Neuronal stem cell (in vitro differentiated cells): ENCODE measurements at regions not wholly inside any gene's neighbourhood (a gene's known extent, or its start where the extent isn't known, plus 50 kb on each side); places are given as distances from the start of the nearest gene placed in this dataset.

Experiments
- DNase-seq: peaks from one replicate; pipeline ENCODE4 v3.0.0-alpha.2; 2013; ENCODE audit warnings: low spot score
- H2AFZ ChIP-seq: one replicate; pipeline ENCODE4 v1.6.1; 2013; ENCODE audit warnings: mild to moderate bottlenecking, low read length, inconsistent platforms
- H2AK5ac ChIP-seq: 2 replicates; pipeline ENCODE4 v1.6.1; 2013; ENCODE audit warnings: low read depth, mild to moderate bottlenecking, inconsistent platforms, low read length, moderate library complexity, mixed read lengths
- H2BK120ac ChIP-seq: 2 replicates; pipeline ENCODE4 v1.6.1; 2013; ENCODE audit warnings: low read depth, mild to moderate bottlenecking, inconsistent platforms, low read length, moderate library complexity, mixed read lengths
- H2BK12ac ChIP-seq: one replicate; pipeline ENCODE4 v1.6.1; 2013; ENCODE audit warnings: low read length, inconsistent platforms
- H2BK15ac ChIP-seq: 2 replicates; pipeline ENCODE4 v1.6.1; 2013; ENCODE audit warnings: mild to moderate bottlenecking, low read length, inconsistent platforms, mixed read lengths
- H2BK5ac ChIP-seq: one replicate; pipeline ENCODE4 v1.6.1; 2013; ENCODE audit warnings: inconsistent platforms, mild to moderate bottlenecking, low read length, moderate library complexity
- H3K14ac ChIP-seq: one replicate; pipeline ENCODE4 v1.6.1; 2013; ENCODE audit warnings: low read length, inconsistent platforms
- H3K18ac ChIP-seq: 2 replicates; pipeline ENCODE4 v1.6.1; 2013; ENCODE audit warnings: low read length, inconsistent platforms
- H3K23ac ChIP-seq: 2 replicates; pipeline ENCODE4 v1.6.1; 2013; ENCODE audit warnings: low read depth, mild to moderate bottlenecking, mixed read lengths, low read length, inconsistent platforms; ENCODE audit not compliant: poor library complexity
- H3K27ac ChIP-seq: replicated peaks from 3 replicates; pipeline ENCODE4 v1.5.1; 2013; ENCODE audit warnings: low read length, inconsistent platforms
- H3K27me3 ChIP-seq, 3 experiments: 2 replicates each; pipeline ENCODE4 v1.6.1; 2013; ENCODE audit warnings: low read length in 3 of 3, mild to moderate bottlenecking in 2 of 3, inconsistent platforms in 1 of 3, low read depth in 1 of 3, mixed read lengths in 1 of 3, moderate library complexity in 1 of 3; ENCODE audit not compliant: control insufficient read depth in 3 of 3, insufficient read depth in 3 of 3
- H3K36me3 ChIP-seq, 2 donors: replicated peaks in 1 of 2; 2 replicates each; pipeline ENCODE4 v1.6.1; 2013; ENCODE audit warnings: low read length in 2 of 2; ENCODE audit not compliant: control insufficient read depth in 2 of 2, insufficient read depth in 2 of 2
- H3K4ac ChIP-seq: 2 replicates; pipeline ENCODE4 v1.6.1; 2013; ENCODE audit warnings: inconsistent platforms, mild to moderate bottlenecking, low read length, moderate library complexity
- H3K4me1 ChIP-seq, 2 donors: 1 replicate in 1 of 2; 2 replicates in 1 of 2; pipeline ENCODE4 v1.6.1; 2013; ENCODE audit warnings: low read length in 2 of 2, low read depth in 1 of 2; ENCODE audit not compliant: control insufficient read depth in 2 of 2, insufficient read depth in 1 of 2
- H3K4me2 ChIP-seq: one replicate; pipeline ENCODE4 v1.6.1; 2013; ENCODE audit warnings: mild to moderate bottlenecking, low read length, inconsistent platforms; ENCODE audit not compliant: insufficient read depth, poor library complexity, severe bottlenecking
- H3K4me3 ChIP-seq, 2 donors: 2 replicates each; pipeline ENCODE4 v1.5.1; 2013; ENCODE audit warnings: low read length in 2 of 2, mild to moderate bottlenecking in 2 of 2, inconsistent platforms in 1 of 2, moderate library complexity in 1 of 2
- H3K79me1 ChIP-seq: one replicate; pipeline ENCODE4 v1.6.1; 2013; ENCODE audit warnings: low read depth, mild to moderate bottlenecking, inconsistent platforms, low read length, moderate library complexity
- H3K9ac ChIP-seq: one replicate; pipeline ENCODE4 v1.6.1; 2013; ENCODE audit warnings: mild to moderate bottlenecking, low read depth, low read length, inconsistent platforms; ENCODE audit not compliant: poor library complexity
- H3K9me3 ChIP-seq, 2 donors: replicated peaks in 1 of 2; 2 replicates each; pipeline versions ENCODE3 to v1.6.1; 2013; ENCODE audit warnings: low read length in 2 of 2, mild to moderate bottlenecking in 2 of 2, inconsistent platforms in 1 of 2, low read depth in 1 of 2, mixed read lengths in 1 of 2, moderate library complexity in 1 of 2; ENCODE audit not compliant: control insufficient read depth in 2 of 2, insufficient read depth in 1 of 2
- H4K8ac ChIP-seq: one replicate; pipeline ENCODE4 v1.6.1; 2013; ENCODE audit warnings: low read depth, mild to moderate bottlenecking, inconsistent platforms, low read length, moderate library complexity
- H4K91ac ChIP-seq: one replicate; pipeline ENCODE4 v1.6.1; 2013; ENCODE audit warnings: low read length, low read depth, mild to moderate bottlenecking, inconsistent platforms; ENCODE audit not compliant: poor library complexity
- WGBS, 2 donors: extraction: QIAGEN DNeasy Blood & Tissue Kit; methylation state at CpG; one replicate each; pipeline ENCODE4 v1.1.7; 2013; ENCODE audit warnings: missing lambda C conversion rate in 2 of 2, mixed read lengths in 1 of 2; ENCODE audit not compliant: insufficient read length in 2 of 2, insufficient replicate concordance in 1 of 2; ENCODE audit errors: extremely low coverage in 2 of 2; 5-methylcytosine and 5-hydroxymethylcytosine counted together

- WGBS, 2 donors, result no CpG with 5 or more reads among the region's 5 CpGs
- no peak overlapping the region for H2BK120ac ChIP-seq
Observed at GRCh38 chr16:6856578-6856977, 476.1 kb upstream of the RBFOX1 start.

GRCh38 chr16:6853565-6853964 lies 479.1 kb upstream of the RBFOX1 start:
- Histone ChIP-seq H3K4me2 (no peak overlapping the region), H2BK15ac (no peak overlapping the region), H2BK12ac (no peak overlapping the region), H3K27ac (no peak overlapping the region), H4K91ac (no peak overlapping the region), H3K27me3 (no peaks in the 10 kb centered on the region), H3K18ac (no peak overlapping the region), H3K9me3 (no peaks in the 10 kb centered on the region), H3K14ac (no peak overlapping the region), H4K8ac (no peak overlapping the region), H2BK120ac (no peak overlapping the region), H3K79me1 (no peaks in the 10 kb centered on the region), H3K4me1 (peaks cover 0 to 5% of the 10 kb centered on the region in 2 donors), H3K9ac (no peak overlapping the region), H2AK5ac (no peak overlapping the region), H2AFZ (no peak overlapping the region), H2BK5ac (no peak overlapping the region), H3K23ac (no peak overlapping the region), H3K36me3 (no peaks in the 10 kb centered on the region), H3K4ac (no peak overlapping the region), H3K4me3 (no peak overlapping the region)
- no CpG with 5 or more reads among the region's 6 CpGs for WGBS, 2 donors
- no peak for DNase-seq

More at GRCh38 chr16:6856578-6856977, 476.1 kb upstream of the RBFOX1 start:
- H2BK15ac ChIP-seq, result no peak overlapping the region
- H3K4ac ChIP-seq, result no peak overlapping the region
- no peak overlapping the region for H2AK5ac ChIP-seq
- no peaks in the 10 kb centered on the region for H3K27me3 ChIP-seq
- no peaks in the 10 kb centered on the region for H3K36me3 ChIP-seq
- no peak overlapping the region for H3K23ac ChIP-seq
- no peaks in the 10 kb centered on the region for H3K9me3 ChIP-seq
- H3K18ac ChIP-seq, result no peak overlapping the region
- H4K91ac ChIP-seq, result no peak overlapping the region
- no peak overlapping the region for H3K4me2 ChIP-seq
- H2BK5ac ChIP-seq, result no peak overlapping the region
- peaks cover 0 to 9% of the 10 kb centered on the region in 2 donors for H3K4me1 ChIP-seq
- no peak overlapping the region for H4K8ac ChIP-seq
- H3K14ac ChIP-seq, result no peak overlapping the region
- no peak overlapping the region for H3K4me3 ChIP-seq
- no peak overlapping the region for H2BK12ac ChIP-seq
- no peaks in the 10 kb centered on the region for H3K79me1 ChIP-seq
- H2AFZ ChIP-seq, result no peak overlapping the region
- no peak overlapping the region for H3K9ac ChIP-seq
- DNase-seq, result no peak
- H3K27ac ChIP-seq, result no peak overlapping the region

- Histone ChIP-seq H2BK15ac (no peak overlapping the region), H3K9ac (no peak overlapping the region), H3K23ac (no peak overlapping the region), H3K36me3 (no peaks in the 10 kb centered on the region), H2BK5ac (no peak overlapping the region), H4K91ac (no peak overlapping the region), H3K27ac (no peak overlapping the region), H3K79me1 (no peaks in the 10 kb centered on the region), H2BK120ac (no peak overlapping the region), H2BK12ac (no peak overlapping the region), H3K27me3 (no peaks in the 10 kb centered on the region), H4K8ac (no peak overlapping the region), H3K4me1 (peaks cover 0 to 3% of the 10 kb centered on the region in 2 donors), H2AK5ac (no peak overlapping the region), H3K4ac (no peak overlapping the region), H2AFZ (no peak overlapping the region), H3K18ac (no peak overlapping the region), H3K4me2 (no peak overlapping the region), H3K14ac (no peak overlapping the region), H3K4me3 (no peak overlapping the region), H3K9me3 (no peaks in the 10 kb centered on the region)
- DNase-seq, result no peak
- no CpG with 5 or more reads among the region's 3 CpGs for WGBS, 2 donors
Observed at GRCh38 chr16:6852643-6853225, 479.9 kb upstream of the RBFOX1 start.

- DNase-seq, result no peak
- no peak overlapping the region for H3K4me3 ChIP-seq
- whole genome bisulfite sequencing, 2 donors, result no CpG with 5 or more reads among the region's 8 CpGs
- H3K14ac ChIP-seq, result no peak overlapping the region
- no peak overlapping the region for H2BK5ac ChIP-seq
- H2BK15ac ChIP-seq, result no peak overlapping the region
- H4K91ac ChIP-seq, result no peak overlapping the region
- H3K27me3 ChIP-seq, result no peaks in the 10 kb centered on the region
- no peaks in the 10 kb centered on the region for H3K36me3 ChIP-seq
- H3K79me1 ChIP-seq, result no peaks in the 10 kb centered on the region
- no peak overlapping the region for H4K8ac ChIP-seq
- no peak overlapping the region for H3K4me2 ChIP-seq
- no peaks in the 10 kb centered on the region for H3K4me1 ChIP-seq
- no peak overlapping the region for H2BK120ac ChIP-seq
- no peak overlapping the region for H2AK5ac ChIP-seq
- no peak overlapping the region for H3K9ac ChIP-seq
- H3K27ac ChIP-seq, result no peak overlapping the region
- no peak overlapping the region for H3K18ac ChIP-seq
- no peak overlapping the region for H3K23ac ChIP-seq
- H2AFZ ChIP-seq, result no peak overlapping the region
- H3K4ac ChIP-seq, result no peak overlapping the region
- H3K9me3 ChIP-seq, result peaks cover 0 to 2% of the 10 kb centered on the region in 2 donors
- no peak overlapping the region for H2BK12ac ChIP-seq
Observed at GRCh38 chr16:6846452-6846851, 486.2 kb upstream of the RBFOX1 start.
